ENCODE measurements at regions not wholly inside any gene's neighbourhood (a gene's known extent, or its start where the extent isn't known, plus 50 kb on each side); places are given as distances from the start of the nearest gene placed in this dataset.

DNA sequence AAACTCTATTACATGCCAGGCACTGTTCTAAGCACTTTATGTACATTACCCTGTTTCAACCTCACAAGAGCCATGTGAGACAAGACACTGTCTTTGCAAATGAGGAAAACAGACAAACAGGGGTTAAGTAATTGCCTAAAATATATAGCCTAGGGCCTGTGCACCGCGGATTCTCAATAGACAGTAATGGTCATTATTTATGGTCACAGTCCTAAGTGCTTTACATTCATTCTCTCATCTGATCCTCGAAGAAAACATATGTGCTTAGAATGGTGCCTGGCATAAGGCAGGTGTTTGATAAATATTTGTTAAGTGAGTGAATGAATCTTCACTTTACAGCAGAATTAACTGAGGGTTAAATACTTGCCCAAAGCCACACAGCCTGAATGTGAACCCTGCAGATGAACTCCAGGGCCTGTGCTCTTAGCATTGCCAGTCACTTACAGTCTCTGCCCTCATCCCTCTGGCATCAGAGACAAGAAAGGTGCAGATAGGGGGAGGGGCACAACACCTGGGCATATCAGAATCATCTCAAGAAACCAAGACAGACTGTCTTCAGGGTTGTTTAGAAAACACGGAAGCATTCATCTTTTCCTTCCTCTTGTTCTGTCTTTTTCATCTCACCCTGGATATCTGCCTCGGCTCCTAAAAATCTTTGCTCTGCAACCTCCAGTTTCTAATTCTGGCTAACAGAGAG lies 92.8 kb upstream of the SASH1 start:
- no peak for TF ChIP-seq CTCF (IDR thresholded peaks at IDR 0.05; ENCODE audit: insufficient read depth, low read length)
- no peak for TF ChIP-seq POLR2AphosphoS5 (IDR thresholded peaks at IDR 0.05; ENCODE audit: low read depth)
- no peak for TF ChIP-seq REST (IDR thresholded peaks at IDR 0.05; ENCODE audit: insufficient replicate concordance, low read depth)
- TF ChIP-seq GABPA (IDR thresholded peaks at IDR 0.05; ENCODE audit: low read depth): no peak

Measured in HL-60 (cell line).